ENCODE measurements at regions not wholly inside any gene's neighbourhood (a gene's known extent, or its start where the extent isn't known, plus 50 kb on each side); places are given as distances from the start of the nearest gene placed in this dataset.

GRCh38 chr17:5793899-5794298 lies 209.6 kb upstream of the NLRP1 start:
- peak in 2 of 3 experiments; percentile 55 for TF ChIP-seq CTCF (optimal IDR thresholded peaks at IDR 0.05 in 1 of 3, IDR thresholded peaks at IDR 0.05 in 1 of 3, conservative IDR thresholded peaks at IDR 0.05 in 1 of 3; ENCODE audit: extremely low read depth in 1 of 3, insufficient read depth in 2 of 3, low read length in 3 of 3)
- TF ChIP-seq EZH2 (IDR thresholded peaks at IDR 0.05; ENCODE audit: low read length) = no peak

Data from keratinocyte (primary cell).